CD14-positive monocyte (primary cell): ENCODE measurements at regions not wholly inside any gene's neighbourhood (a gene's known extent, or its start where the extent isn't known, plus 50 kb on each side); places are given as distances from the start of the nearest gene placed in this dataset.

Source experiments
- DNase-seq, 3 donors: peaks; one replicate each; pipeline ENCODE4 v3.0.0-alpha.2; 2011 to 2022
- H2AFZ ChIP-seq: 2 replicates; pipeline ENCODE4 v1.6.0; 2012; ENCODE audit warnings: mild to moderate bottlenecking, low read depth, low read length, inconsistent platforms; ENCODE audit not compliant: insufficient read depth, poor library complexity, severe bottlenecking
- H3K27ac ChIP-seq, 2 donors: 1 replicate in 1 of 2; 2 replicates in 1 of 2; pipeline ENCODE4 v1.5.1; 2012 to 2013; ENCODE audit warnings: low read length in 2 of 2, control low read depth in 1 of 2, inconsistent platforms in 1 of 2, low read depth in 1 of 2, mild to moderate bottlenecking in 1 of 2
- H3K27me3 ChIP-seq, 2 donors: one replicate each; pipeline versions ENCODE4 v1.6.0 to v1.6.1; 2011 to 2013; ENCODE audit warnings: low read length in 2 of 2; ENCODE audit not compliant: control insufficient read depth in 2 of 2, insufficient read depth in 2 of 2
- H3K36me3 ChIP-seq, 2 donors: replicated peaks in 1 of 2; 1 replicate in 1 of 2; 2 replicates in 1 of 2; pipeline versions ENCODE4 v1.5.1 to v1.6.1; 2012 to 2013; ENCODE audit warnings: low read length in 2 of 2, control low read depth in 1 of 2, inconsistent platforms in 1 of 2, mild to moderate bottlenecking in 1 of 2; ENCODE audit not compliant: insufficient read depth in 2 of 2, control insufficient read depth in 1 of 2
- H3K4me1 ChIP-seq, 2 donors: 1 replicate in 1 of 2; 2 replicates in 1 of 2; pipeline versions ENCODE4 v1.5.1 to v1.6.1; 2012 to 2013; ENCODE audit warnings: low read length in 2 of 2, control low read depth in 1 of 2, inconsistent platforms in 1 of 2, mild to moderate bottlenecking in 1 of 2, moderate library complexity in 1 of 2; ENCODE audit not compliant: insufficient read depth in 2 of 2, control insufficient read depth in 1 of 2
- H3K4me2 ChIP-seq: replicated peaks from 2 replicates; pipeline ENCODE3; 2012; ENCODE audit warnings: low read length, moderate library complexity, mild to moderate bottlenecking; ENCODE audit not compliant: poor library complexity, severe bottlenecking; ENCODE audit errors: extremely low read depth
- H3K4me3 ChIP-seq, 3 experiments: fragments of 200-600 bp in 1 of 3; sonication (generic) in 1 of 3; replicated peaks in 1 of 3; 1 replicate in 2 of 3; 2 replicates in 1 of 3; pipeline ENCODE4 v1.5.1; 2011 to 2013; ENCODE audit warnings: low read length in 3 of 3, mild to moderate bottlenecking in 3 of 3, control low read depth in 2 of 3, low read depth in 2 of 3, inconsistent platforms in 1 of 3, moderate library complexity in 1 of 3
- H3K79me2 ChIP-seq: 2 replicates; pipeline ENCODE4 v1.6.0; 2012; ENCODE audit warnings: mild to moderate bottlenecking, control low read depth, inconsistent platforms, low read length, moderate library complexity; ENCODE audit not compliant: insufficient read depth
- H3K9ac ChIP-seq: 2 replicates; pipeline ENCODE4 v1.6.0; 2017; ENCODE audit warnings: low read length, mild to moderate bottlenecking; ENCODE audit not compliant: insufficient read depth, poor library complexity, severe bottlenecking
- H3K9me3 ChIP-seq, 2 donors: replicated peaks in 1 of 2; 1 replicate in 1 of 2; 2 replicates in 1 of 2; pipeline versions ENCODE4 v1.5.1 to v1.6.1; 2012 to 2013; ENCODE audit warnings: low read length in 2 of 2, control low read depth in 1 of 2; ENCODE audit not compliant: control insufficient read depth in 1 of 2, insufficient read depth in 1 of 2
- H4K20me1 ChIP-seq: 2 replicates; pipeline ENCODE4 v1.6.0; 2012; ENCODE audit warnings: mild to moderate bottlenecking, low read length, control low read depth, moderate library complexity; ENCODE audit not compliant: insufficient read depth
- H3K27ac Mint-ChIP-seq, 7 donors: one replicate each; pipeline ENCODE4 v1.8.0; 2020; ENCODE audit warnings: mild to moderate bottlenecking in 7 of 7, mixed read lengths in 7 of 7, moderate library complexity in 6 of 7, inconsistent platforms in 2 of 7
- H3K27me3 Mint-ChIP-seq, 3 donors: one replicate each; pipeline ENCODE4 v1.8.0; 2021 to 2022; ENCODE audit warnings: low read depth in 3 of 3, mild to moderate bottlenecking in 3 of 3, mixed read lengths in 3 of 3, moderate library complexity in 3 of 3, inconsistent platforms in 1 of 3
- H3K36me3 Mint-ChIP-seq, 2 donors: one replicate each; pipeline ENCODE4 v1.8.0; 2020; ENCODE audit warnings: mixed read lengths in 2 of 2, inconsistent platforms in 1 of 2, mild to moderate bottlenecking in 1 of 2
- H3K4me1 Mint-ChIP-seq: one replicate; pipeline ENCODE4 v1.8.0; 2020; ENCODE audit warnings: mild to moderate bottlenecking, mixed read lengths
- H3K4me3 Mint-ChIP-seq, 2 donors: one replicate each; pipeline ENCODE4 v1.8.0; 2020; ENCODE audit warnings: mild to moderate bottlenecking in 2 of 2, mixed read lengths in 2 of 2, moderate library complexity in 1 of 2
- H3K9me3 Mint-ChIP-seq, 7 donors: one replicate each; pipeline ENCODE4 v1.8.0; 2020 to 2022; ENCODE audit warnings: mixed read lengths in 7 of 7, mild to moderate bottlenecking in 6 of 7, moderate library complexity in 6 of 7, inconsistent platforms in 2 of 7
- CTCF ChIP-seq: fragments of 200-600 bp; IDR thresholded peaks from one replicate; pipeline ENCODE4 v1.8.0; 2022; ENCODE audit warnings: antibody characterized with exemption, mild to moderate bottlenecking
- WGBS: methylation state at CpG from one replicate; pipeline ENCODE4 v1.1.5; 2013; ENCODE audit warnings: missing lambda C conversion rate; ENCODE audit not compliant: insufficient coverage; 5-methylcytosine and 5-hydroxymethylcytosine counted together
- intact Hi-C, 2 donors: fragments of 100-400 bp; cut with micrococcal nuclease; formaldehyde crosslinking; loops; one replicate each; pipeline versions ENCODE4 v1.15.0 to v1.15.1; 2023

- intact Hi-C loops = no loop called here
- no peaks in the 10 kb centered on the region for H3K36me3 ChIP-seq
- Mint-ChIP-seq H3K36me3 (no peaks in the 10 kb centered on the region), H3K9me3 (peaks cover 0 to 3% (median 1%) of the 10 kb centered on the region in 7 donors), H3K27me3 (peaks cover 9 to 19% (median 12%) of the 10 kb centered on the region in 3 donors), H3K4me1 (peaks cover 12% of the 10 kb centered on the region), H3K27ac (no peak overlapping the region), H3K4me3 (peak overlapping the region in 1 of 2 donors; percentile 36)
- no peaks in the 10 kb centered on the region for H3K79me2 ChIP-seq
- peak overlapping the region; percentile 18 for H3K4me2 ChIP-seq
- H3K9me3 ChIP-seq = no peaks in the 10 kb centered on the region
- WGBS = 81% methylated on average over 13 of the region's 17 CpGs
- no peak for TF ChIP-seq CTCF
- H3K27ac ChIP-seq = no peak overlapping the region
- no peak overlapping the region for H3K9ac ChIP-seq
- no peak overlapping the region for H3K4me3 ChIP-seq
- H2AFZ ChIP-seq = no peak overlapping the region
- no peak for DNase-seq
- no peaks in the 10 kb centered on the region for H4K20me1 ChIP-seq
- peaks cover 5% of the 10 kb centered on the region in 2 donors for H3K4me1 ChIP-seq
- H3K27me3 ChIP-seq = peaks cover 2 to 10% of the 10 kb centered on the region in 2 donors
Measured at GRCh38 chr18:61606068-61606660, 272.9 kb downstream of the CDH20 start.

- H3K4me3 Mint-ChIP-seq = peak overlapping the region in 1 of 2 donors; percentile 16
- H3K36me3 ChIP-seq = no peaks in the 10 kb centered on the region
- TF ChIP-seq CTCF = no peak
- H3K27me3 ChIP-seq = peaks cover 3 to 10% of the 10 kb centered on the region in 2 donors
- H3K4me1 Mint-ChIP-seq = peaks cover 6% of the 10 kb centered on the region
- DNase-seq = no peak
- no CpG with 5 or more reads among the region's 3 CpGs for WGBS
- H3K9me3 ChIP-seq = no peaks in the 10 kb centered on the region
- no peaks in the 10 kb centered on the region for H3K36me3 Mint-ChIP-seq
- peaks cover 0 to 3% (median 1%) of the 10 kb centered on the region in 7 donors for H3K9me3 Mint-ChIP-seq
- no peak overlapping the region for H3K9ac ChIP-seq
- peaks cover 10 to 19% (median 14%) of the 10 kb centered on the region in 3 donors for H3K27me3 Mint-ChIP-seq
- intact Hi-C loops = no loop called here
- H3K4me1 ChIP-seq = peaks cover 5% of the 10 kb centered on the region in 2 donors
- no peak overlapping the region for H3K27ac Mint-ChIP-seq
- no peak overlapping the region for H3K27ac ChIP-seq
- no peak overlapping the region for H3K4me2 ChIP-seq
- H4K20me1 ChIP-seq = no peaks in the 10 kb centered on the region
- H2AFZ ChIP-seq = no peak overlapping the region
- H3K4me3 ChIP-seq = no peak overlapping the region
- no peaks in the 10 kb centered on the region for H3K79me2 ChIP-seq
Measured at GRCh38 chr18:61605376-61606067, 272.3 kb downstream of the CDH20 start.
